Aorta (tissue), 5 donors: ENCODE measurements at regions not wholly inside any gene's neighbourhood (a gene's known extent, or its start where the extent isn't known, plus 50 kb on each side); places are given as distances from the start of the nearest gene placed in this dataset.

ENCODE experiments used
- ATAC-seq: fragments of 200-7000 bp; cut with Tn5 transposase; one replicate; pipeline ENCODE4 v1.9.1; 2022; ENCODE audit warnings: moderate library complexity; ENCODE audit not compliant: low FRiP score
- DNase-seq, 2 donors: peaks; one replicate each; pipeline ENCODE4 v3.0.0-alpha.2; 2020
- H3K27ac ChIP-seq, 2 donors: one replicate each; pipeline ENCODE4 v1.5.1; 2013; ENCODE audit warnings: low read length in 2 of 2, mild to moderate bottlenecking in 2 of 2, moderate library complexity in 2 of 2, control low read depth in 1 of 2, inconsistent platforms in 1 of 2, low read depth in 1 of 2
- H3K27me3 ChIP-seq, 2 donors: one replicate each; pipeline ENCODE4 v1.6.1; 2013; ENCODE audit warnings: control low read depth in 1 of 2, low read length in 1 of 2, mild to moderate bottlenecking in 1 of 2, moderate library complexity in 1 of 2; ENCODE audit not compliant: insufficient read depth in 2 of 2, control insufficient read depth in 1 of 2
- H3K36me3 ChIP-seq, 2 donors: one replicate each; pipeline ENCODE4 v1.6.1; 2013; ENCODE audit warnings: control low read depth in 1 of 2, low read length in 1 of 2, mild to moderate bottlenecking in 1 of 2; ENCODE audit not compliant: insufficient read depth in 2 of 2, control insufficient read depth in 1 of 2
- H3K4me1 ChIP-seq, 2 donors: one replicate each; pipeline ENCODE4 v1.6.1; 2013; ENCODE audit warnings: low read length in 2 of 2, control low read depth in 1 of 2, mild to moderate bottlenecking in 1 of 2, moderate library complexity in 1 of 2; ENCODE audit not compliant: insufficient read depth in 2 of 2, control insufficient read depth in 1 of 2
- H3K4me3 ChIP-seq, 2 donors: one replicate each; pipeline ENCODE4 v1.5.1; 2013; ENCODE audit warnings: low read length in 2 of 2, control low read depth in 1 of 2, mild to moderate bottlenecking in 1 of 2
- H3K9me3 ChIP-seq: one replicate; pipeline ENCODE4 v1.6.1; 2013; ENCODE audit warnings: mild to moderate bottlenecking, low read length; ENCODE audit not compliant: control insufficient read depth
- WGBS, 2 donors: extraction: QIAGEN DNeasy Blood & Tissue Kit; methylation state at CpG; one replicate each; pipeline ENCODE4 v1.1.7; 2013; 5-methylcytosine and 5-hydroxymethylcytosine counted together
- intact Hi-C, 2 donors: fragments of 100-400 bp; cut with DNase I; formaldehyde crosslinking; loops; one replicate each; pipeline versions ENCODE4 v1.14.2 to v1.15.0; 2022
- donor health status: healthy with polysubstance abuse.
- donor health status: Bipolar disorder and iron deficiency.
- donor health status: DM: no; HTN: no; CAD: no.
- donor health status: DM: no; HTN: no; CAD: no.
- donor health status: DM: yes; HTN: yes; CAD: no.

GRCh38 chr4:119690871-119691270 is 62.3 kb upstream of the PDE5A start:
- DNase-seq (no peak), ATAC-seq (no peak)
- Histone ChIP-seq H3K27me3 (no peaks in the 10 kb centered on the region), H3K36me3 (no peaks in the 10 kb centered on the region), H3K4me1 (peaks cover 0 to 2% of the 10 kb centered on the region in 2 donors), H3K27ac (no peak overlapping the region), H3K4me3 (no peak overlapping the region), H3K9me3 (no peaks in the 10 kb centered on the region)
- intact Hi-C loops: loop anchor here (5.0 kb wide), 1 partner anchor 361 kb away; no protein-coding TSS in a partner anchor
- WGBS, 2 donors: 96% methylated on average over 1 of the region's 1 CpG

DNA sequence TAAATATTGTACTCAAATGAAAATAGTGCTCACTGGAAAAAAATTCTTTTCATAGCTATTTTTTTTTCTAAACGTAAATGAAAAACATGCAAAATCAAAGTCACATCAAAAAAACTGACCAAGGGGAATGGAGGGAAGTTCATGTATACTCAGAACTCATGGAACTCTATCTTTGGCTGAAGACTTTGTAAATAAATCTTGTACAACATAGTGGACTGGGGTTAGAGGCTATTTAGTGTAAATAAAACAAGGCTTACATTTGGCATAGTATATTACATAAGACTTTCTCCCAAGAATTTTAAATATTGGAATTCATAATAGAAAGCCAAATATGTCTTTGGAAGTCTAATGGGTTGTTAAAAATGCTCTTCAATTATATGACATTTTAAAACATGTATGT is 59.8 kb upstream of the PDE5A start:
- WGBS, 2 donors: 86 to 89% methylated on average over 1 of the region's 1 CpG
- intact Hi-C loops: no loop called here

DNA sequence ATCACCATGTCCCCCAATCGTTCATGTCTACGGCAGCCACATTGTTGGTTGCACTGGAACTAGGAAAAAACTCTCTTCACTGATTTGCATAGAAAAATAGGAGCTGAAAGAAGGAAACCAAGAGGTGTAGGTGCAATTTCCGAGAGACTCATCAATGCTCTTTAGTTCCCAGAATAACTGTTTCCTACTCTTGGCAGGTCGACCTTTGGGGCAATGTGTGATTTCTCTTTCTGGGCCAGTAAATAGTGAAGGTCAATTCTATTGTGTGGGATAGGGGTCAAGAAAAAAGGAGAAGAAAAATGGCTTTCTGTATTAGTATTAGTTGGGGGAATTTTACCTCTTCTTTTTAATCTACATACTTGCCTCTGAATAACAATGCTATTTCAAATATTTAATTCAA is 55.9 kb upstream of the PDE5A start:
- H3K9me3 ChIP-seq: no peaks in the 10 kb centered on the region
- H3K4me1 ChIP-seq: peaks cover 7 to 8% of the 10 kb centered on the region in 2 donors
- DNase-seq (no peak), ATAC-seq (no peak)
- H3K27ac ChIP-seq: no peak overlapping the region
- WGBS, 2 donors: 90 to 93% methylated on average over 4 of the region's 4 CpGs
- H3K36me3 ChIP-seq: no peaks in the 10 kb centered on the region
- intact Hi-C loops: loop anchor here in 1 of 2 donors (5.0 kb wide), 1 partner anchor 43 kb away; no protein-coding TSS in a partner anchor
- no peak overlapping the region for H3K4me3 ChIP-seq
- no peaks in the 10 kb centered on the region for H3K27me3 ChIP-seq

More for the DNA sequence above, 59.8 kb upstream of the PDE5A start:
- no peak for DNase-seq
- Histone ChIP-seq H3K9me3 (no peaks in the 10 kb centered on the region), H3K4me3 (no peak overlapping the region), H3K36me3 (no peaks in the 10 kb centered on the region), H3K4me1 (peaks cover 3 to 8% of the 10 kb centered on the region in 2 donors), H3K27me3 (no peaks in the 10 kb centered on the region), H3K27ac (no peak overlapping the region)
- ATAC-seq: no peak

DNA sequence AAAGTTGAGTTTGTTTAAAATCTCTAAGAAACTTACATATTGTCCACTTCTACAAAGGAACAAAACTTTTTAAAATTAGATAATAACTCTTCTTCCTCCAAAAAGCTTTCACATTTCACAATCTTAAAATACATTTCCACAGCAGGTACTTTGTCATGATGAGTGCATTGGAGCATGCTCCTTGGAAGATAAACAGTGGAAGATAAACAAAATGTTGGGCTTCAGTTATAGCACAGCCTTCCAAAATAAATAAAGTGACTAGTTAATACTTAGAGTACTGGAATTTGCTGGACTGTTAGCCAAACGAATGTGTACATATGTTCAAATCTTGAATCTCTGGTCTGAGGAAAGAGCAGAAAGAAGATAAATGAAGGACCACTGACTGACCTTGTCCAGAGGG is 54.9 kb upstream of the PDE5A start:
- ATAC-seq (peak; percentile 79), DNase-seq (no peak)
- H3K4me1 ChIP-seq: peaks cover 8 to 9% of the 10 kb centered on the region in 2 donors
- H3K9me3 ChIP-seq: no peaks in the 10 kb centered on the region
- no peaks in the 10 kb centered on the region for H3K36me3 ChIP-seq
- no peak overlapping the region for H3K4me3 ChIP-seq
- no peaks in the 10 kb centered on the region for H3K27me3 ChIP-seq
- 1 to 4% methylated on average over 1 of the region's 1 CpG for WGBS, 2 donors
- intact Hi-C loops: loop anchor here in 1 of 2 donors (5.0 kb wide), 1 partner anchor 44 kb away; no protein-coding TSS in a partner anchor
- H3K27ac ChIP-seq: peak overlapping the region in 1 of 2 donors; percentile 67

DNA sequence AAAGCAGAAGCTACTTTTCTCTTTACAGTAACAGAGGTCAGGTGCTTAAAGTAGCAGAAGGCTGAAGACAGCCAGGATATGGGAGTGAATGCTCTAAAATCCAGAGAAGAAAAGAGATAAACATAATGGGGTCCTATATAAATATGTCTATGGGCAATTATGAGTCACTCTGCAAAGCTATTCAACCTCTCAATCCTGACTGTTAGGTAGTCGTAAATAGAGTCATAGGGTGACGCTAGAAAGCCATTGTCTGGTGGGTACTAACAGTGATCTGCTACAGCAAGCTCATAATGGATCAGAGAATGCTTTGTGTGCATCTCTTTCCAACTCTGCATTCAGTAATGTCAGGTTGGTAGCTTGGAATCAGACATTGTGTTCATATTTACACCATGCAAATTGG is 53.5 kb upstream of the PDE5A start:
- ATAC-seq (no peak), DNase-seq (no peak)
- no peaks in the 10 kb centered on the region for H3K27me3 ChIP-seq
- peaks cover 8 to 9% of the 10 kb centered on the region in 2 donors for H3K4me1 ChIP-seq
- H3K4me3 ChIP-seq: no peak overlapping the region
- WGBS, 2 donors: 43 to 55% methylated on average over 2 of the region's 2 CpGs
- no peaks in the 10 kb centered on the region for H3K36me3 ChIP-seq
- H3K9me3 ChIP-seq: no peaks in the 10 kb centered on the region
- intact Hi-C loops: loop anchor here in 1 of 2 donors (5.0 kb wide), 1 partner anchor 45 kb away; no protein-coding TSS in a partner anchor
- peak overlapping the region in 1 of 2 donors; percentile 59 for H3K27ac ChIP-seq

DNA sequence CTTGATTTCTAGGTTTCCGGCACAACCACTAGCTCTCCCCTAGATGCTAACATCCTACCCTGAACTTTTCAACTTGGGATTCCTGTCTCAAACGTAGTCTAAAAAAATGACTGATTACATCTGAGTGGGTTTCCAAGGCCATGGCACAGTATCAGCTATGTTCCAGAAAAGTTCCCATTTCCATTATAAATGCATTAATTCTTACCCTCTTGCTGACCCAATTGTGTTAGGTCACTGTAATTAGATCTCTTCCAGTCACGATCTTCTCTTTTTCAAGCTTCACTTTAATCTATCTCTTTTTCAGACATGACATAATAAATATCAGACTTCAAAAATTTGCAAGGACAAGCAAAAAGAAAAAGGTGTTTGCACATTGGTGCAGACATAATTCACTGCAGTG is 50.6 kb upstream of the PDE5A start:
- no peaks in the 10 kb centered on the region for H3K9me3 ChIP-seq
- no peak for DNase-seq
- no peaks in the 10 kb centered on the region for H3K27me3 ChIP-seq
- H3K36me3 ChIP-seq: no peaks in the 10 kb centered on the region
- no peak for ATAC-seq
- H3K27ac ChIP-seq: no peak overlapping the region
- WGBS, 2 donors: 2 to 3% methylated on average over 3 of the region's 3 CpGs
- H3K4me3 ChIP-seq: no peak overlapping the region
- intact Hi-C loops: no loop called here
- peaks cover 7 to 8% of the 10 kb centered on the region in 2 donors for H3K4me1 ChIP-seq

- Histone ChIP-seq H3K4me1 (peaks cover 4 to 5% of the 10 kb centered on the region in 2 donors), H3K36me3 (no peaks in the 10 kb centered on the region), H3K27me3 (no peaks in the 10 kb centered on the region), H3K9me3 (no peaks in the 10 kb centered on the region), H3K27ac (no peak overlapping the region), H3K4me3 (no peak overlapping the region)
- ATAC-seq (no peak), DNase-seq (no peak)
- intact Hi-C loops: no loop called here
- 17 to 31% methylated on average over 1 of the region's 1 CpG for WGBS, 2 donors
Observed at GRCh38 chr4:119678761-119679160, 50.2 kb upstream of the PDE5A start.
